ENCODE measurements at regions not wholly inside any gene's neighbourhood (a gene's known extent, or its start where the extent isn't known, plus 50 kb on each side); places are given as distances from the start of the nearest gene placed in this dataset.
A peak's percentile ranks its signal among the peaks of the same experiment; 100 is the strongest.

DNA sequence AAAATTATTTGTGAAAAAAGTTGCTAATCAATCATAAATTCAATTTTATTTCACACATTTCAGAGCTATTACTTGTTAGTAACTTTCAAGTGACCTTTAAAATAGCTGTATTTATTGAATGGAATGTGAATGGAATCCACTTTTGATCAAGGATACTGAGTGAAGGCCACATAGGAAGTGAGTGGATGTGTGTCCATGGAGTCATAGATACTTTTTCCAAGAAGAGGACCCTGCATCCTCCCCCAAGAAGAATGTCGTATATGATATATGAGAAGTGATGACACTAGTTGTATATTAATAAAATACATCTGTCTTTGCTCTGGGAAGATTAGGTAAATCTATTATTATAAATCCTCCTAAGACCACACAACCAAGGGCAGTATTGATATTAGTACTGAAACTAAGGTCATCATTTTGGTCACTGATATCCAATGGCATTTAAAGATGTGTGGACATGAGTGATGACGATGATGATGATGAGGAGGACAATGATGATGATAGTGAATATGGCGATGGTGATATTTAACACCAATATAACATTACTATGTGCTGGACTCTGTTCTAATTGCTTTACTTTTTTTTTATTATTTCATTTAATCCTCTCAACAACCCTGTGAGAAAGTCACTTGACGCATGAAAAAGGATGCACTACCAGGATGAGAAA is 493.0 kb upstream of the NR2F2 start:
- TF ChIP-seq EP300 (IDR thresholded peaks at IDR 0.05) = no peak
- TF ChIP-seq, protein P1, sequence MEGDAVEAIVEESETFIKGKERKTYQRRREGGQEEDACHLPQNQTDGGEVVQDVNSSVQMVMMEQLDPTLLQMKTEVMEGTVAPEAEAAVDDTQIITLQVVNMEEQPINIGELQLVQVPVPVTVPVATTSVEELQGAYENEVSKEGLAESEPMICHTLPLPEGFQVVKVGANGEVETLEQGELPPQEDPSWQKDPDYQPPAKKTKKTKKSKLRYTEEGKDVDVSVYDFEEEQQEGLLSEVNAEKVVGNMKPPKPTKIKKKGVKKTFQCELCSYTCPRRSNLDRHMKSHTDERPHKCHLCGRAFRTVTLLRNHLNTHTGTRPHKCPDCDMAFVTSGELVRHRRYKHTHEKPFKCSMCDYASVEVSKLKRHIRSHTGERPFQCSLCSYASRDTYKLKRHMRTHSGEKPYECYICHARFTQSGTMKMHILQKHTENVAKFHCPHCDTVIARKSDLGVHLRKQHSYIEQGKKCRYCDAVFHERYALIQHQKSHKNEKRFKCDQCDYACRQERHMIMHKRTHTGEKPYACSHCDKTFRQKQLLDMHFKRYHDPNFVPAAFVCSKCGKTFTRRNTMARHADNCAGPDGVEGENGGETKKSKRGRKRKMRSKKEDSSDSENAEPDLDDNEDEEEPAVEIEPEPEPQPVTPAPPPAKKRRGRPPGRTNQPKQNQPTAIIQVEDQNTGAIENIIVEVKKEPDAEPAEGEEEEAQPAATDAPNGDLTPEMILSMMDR (IDR thresholded peaks at IDR 0.05) = no peak
- Histone ChIP-seq H3K27ac (no peak overlapping the region), H3K9me3 (no peaks in the 10 kb centered on the region), H3K27me3 (no peaks in the 10 kb centered on the region), H3K36me3 (no peaks in the 10 kb centered on the region), H3K4me3 (no peak overlapping the region), H3K4me1 (peaks cover 0 to 17% (median 4%) of the 10 kb centered on the region in 4 donors)
- intact Hi-C loops (cut with DNase I) = no loop called here
- 94 to 96% methylated on average over 4 of the region's 4 CpGs for WGBS, 2 donors
- DNase-seq = no peak

DNA sequence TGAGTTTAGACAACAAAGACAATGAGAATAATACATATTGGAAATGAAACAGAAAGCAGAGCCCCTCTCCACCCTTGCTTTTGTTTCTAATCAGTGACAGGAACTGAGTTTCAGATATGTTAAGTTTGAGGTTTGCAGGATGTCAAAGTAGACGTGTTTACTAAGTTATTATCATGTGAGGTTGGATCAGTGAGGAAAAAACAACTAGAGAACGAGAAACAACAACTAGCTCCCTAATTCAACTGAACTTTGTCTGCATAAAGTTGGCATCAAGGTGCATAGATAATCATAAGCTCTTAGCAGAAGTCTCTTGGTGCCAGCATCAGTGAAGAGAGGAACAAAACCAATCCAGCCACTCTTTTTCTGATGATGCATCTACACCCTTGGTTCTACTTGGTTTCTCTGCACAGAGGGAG is 491.1 kb upstream of the NR2F2 start:
- Histone ChIP-seq H3K4me1 (peaks cover 0 to 17% (median 4%) of the 10 kb centered on the region in 4 donors), H3K36me3 (no peaks in the 10 kb centered on the region), H3K27me3 (no peaks in the 10 kb centered on the region), H3K4me3 (no peak overlapping the region), H3K27ac (peak overlapping the region in 3 of 4 donors; percentile 49 to 52 (median 51)), H3K9me3 (no peaks in the 10 kb centered on the region)
- no peak for TF ChIP-seq EP300 (IDR thresholded peaks at IDR 0.05)
- TF ChIP-seq, protein P1 (IDR thresholded peaks at IDR 0.05) = no peak
- TF ChIP-seq POLR2A (IDR thresholded peaks at IDR 0.05) = no peak
- no peak for TF ChIP-seq POLR2AphosphoS5 (IDR thresholded peaks at IDR 0.05)
- 30 to 40% methylated on average over 2 of the region's 2 CpGs for WGBS, 2 donors
- intact Hi-C loops (cut with DNase I) = no loop called here
- DNase-seq = no peak

DNA sequence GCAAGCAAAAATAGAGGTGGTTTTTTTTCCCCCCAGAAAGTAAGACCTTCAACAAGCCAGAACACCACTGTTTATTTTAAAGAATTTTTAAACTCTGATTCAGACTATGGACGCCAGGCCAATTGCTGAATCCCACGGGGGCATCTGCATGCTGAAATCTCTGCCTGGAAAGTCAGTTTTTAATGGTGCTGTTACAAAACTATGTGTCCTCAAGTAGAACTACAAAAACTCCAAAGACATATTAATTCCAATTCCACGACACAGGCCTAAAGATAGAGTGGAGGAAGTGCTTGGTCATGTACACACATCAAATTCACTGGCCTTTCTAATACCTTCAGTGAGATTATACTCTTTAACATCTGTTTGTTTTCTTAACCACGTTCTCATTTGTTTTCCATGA is 490.5 kb upstream of the NR2F2 start:
- 55 to 56% methylated on average over 4 of the region's 4 CpGs for WGBS, 2 donors
- TF ChIP-seq, protein P1 (IDR thresholded peaks at IDR 0.05) = no peak
- TF ChIP-seq EP300 (IDR thresholded peaks at IDR 0.05) = peak in 2 of 4 donors; percentile 9 to 29
- peak; percentile 7 to 59 (median 26) for TF ChIP-seq POLR2AphosphoS5 (IDR thresholded peaks at IDR 0.05)
- no peaks in the 10 kb centered on the region for H3K27me3 ChIP-seq
- H3K4me3 ChIP-seq = no peak overlapping the region
- H3K27ac ChIP-seq = peak overlapping the region; percentile 28 to 52 (median 50)
- peak; percentile 81 for DNase-seq
- H3K36me3 ChIP-seq = no peaks in the 10 kb centered on the region
- H3K4me1 ChIP-seq = peaks cover 0 to 17% (median 4%) of the 10 kb centered on the region in 4 donors
- no peaks in the 10 kb centered on the region for H3K9me3 ChIP-seq
- intact Hi-C loops (cut with DNase I) = no loop called here

DNA sequence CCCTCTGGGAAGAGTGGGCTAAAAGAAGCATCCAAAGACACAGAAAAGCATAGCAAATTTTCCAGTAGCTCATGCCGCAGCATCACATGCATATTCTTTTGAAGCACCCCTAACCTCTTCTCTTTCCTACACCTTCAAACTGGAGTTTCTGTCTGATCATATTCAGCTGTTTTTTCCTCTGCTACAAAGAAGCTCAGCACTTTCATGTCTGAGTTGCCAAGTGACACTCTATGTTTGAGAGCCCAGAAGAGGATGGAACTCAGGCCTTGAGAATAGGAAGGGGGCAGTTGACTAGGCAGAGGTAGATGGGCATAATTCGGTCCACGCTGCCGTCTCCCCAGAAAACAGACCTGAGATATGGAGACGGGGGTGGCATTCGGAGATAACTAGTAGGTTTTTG is 489.6 kb upstream of the NR2F2 start:
- intact Hi-C loops (cut with DNase I) = no loop called here
- WGBS, 2 donors = 93 to 94% methylated on average over 6 of the region's 6 CpGs
- no peaks in the 10 kb centered on the region for H3K36me3 ChIP-seq
- no peaks in the 10 kb centered on the region for H3K27me3 ChIP-seq
- no peak overlapping the region for H3K4me3 ChIP-seq
- TF ChIP-seq, protein P1 (IDR thresholded peaks at IDR 0.05) = no peak
- H3K4me1 ChIP-seq = peaks cover 0 to 17% (median 4%) of the 10 kb centered on the region in 4 donors
- peak overlapping the region; percentile 28 to 52 (median 50) for H3K27ac ChIP-seq
- DNase-seq = no peak
- no peaks in the 10 kb centered on the region for H3K9me3 ChIP-seq

DNA sequence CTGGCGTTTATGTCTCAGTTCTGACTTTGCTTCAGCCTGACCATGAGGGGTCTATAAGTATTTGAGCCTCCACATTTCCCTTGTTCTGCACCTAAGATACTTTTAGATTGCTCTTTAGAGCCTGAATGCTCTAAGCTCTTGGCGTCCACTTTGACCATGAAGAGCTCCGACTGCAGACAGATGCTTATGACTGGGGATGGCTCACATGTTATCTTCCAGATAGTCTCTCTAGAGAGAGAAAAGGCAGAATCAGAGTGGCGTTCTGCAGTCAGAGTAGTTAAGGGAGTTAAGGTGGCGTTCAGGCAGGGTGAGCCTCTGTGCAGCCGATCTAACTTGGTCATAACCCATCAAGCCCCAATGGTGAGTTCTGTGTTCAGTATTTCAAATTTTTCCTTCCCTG is 487.9 kb upstream of the NR2F2 start:
- no peak overlapping the region for H3K4me3 ChIP-seq
- peak overlapping the region in 1 of 4 donors; percentile 35 for H3K27ac ChIP-seq
- H3K27me3 ChIP-seq = no peaks in the 10 kb centered on the region
- peaks cover 0 to 17% (median 4%) of the 10 kb centered on the region in 4 donors for H3K4me1 ChIP-seq
- no peaks in the 10 kb centered on the region for H3K36me3 ChIP-seq
- DNase-seq = no peak
- TF ChIP-seq EP300 (IDR thresholded peaks at IDR 0.05) (no peak), POLR2AphosphoS5 (IDR thresholded peaks at IDR 0.05) (no peak), POLR2A (IDR thresholded peaks at IDR 0.05) (no peak)
- TF ChIP-seq, protein P1 (IDR thresholded peaks at IDR 0.05) = no peak
- H3K9me3 ChIP-seq = no peaks in the 10 kb centered on the region
- 92 to 94% methylated on average over 6 of the region's 6 CpGs for WGBS, 2 donors
- intact Hi-C loops (cut with DNase I) = no loop called here
